MM.1S (cell line): ENCODE measurements at regions not wholly inside any gene's neighbourhood (a gene's known extent, or its start where the extent isn't known, plus 50 kb on each side); places are given as distances from the start of the nearest gene placed in this dataset.

Source experiments
- DNase-seq: peaks from one replicate; pipeline ENCODE4 v3.0.0-alpha.2; 2015
- H2AFZ ChIP-seq: fragments of 300-600 bp; sonication (generic); 2 replicates; pipeline ENCODE4 v1.6.0; 2016; ENCODE audit warnings: antibody characterized with exemption, low read length
- H3F3A ChIP-seq: fragments of 300-600 bp; sonication (generic); 2 replicates; pipeline ENCODE4 v1.6.1; 2016; ENCODE audit warnings: mild to moderate bottlenecking, antibody characterized with exemption, low read length, moderate library complexity, mixed read lengths; ENCODE audit not compliant: insufficient read depth
- H3K27ac ChIP-seq: fragments of 300-600 bp; sonication (generic); 2 replicates; pipeline ENCODE4 v1.5.1; 2016; ENCODE audit warnings: mild to moderate bottlenecking, low read length
- H3K27me3 ChIP-seq: fragments of 300-600 bp; sonication (generic); replicated peaks from 2 replicates; pipeline ENCODE4 v1.6.0; 2016; ENCODE audit warnings: low read length; ENCODE audit not compliant: insufficient read depth
- H3K36me3 ChIP-seq: fragments of 300-600 bp; sonication (generic); replicated peaks from 2 replicates; pipeline ENCODE4 v1.6.1; 2016; ENCODE audit warnings: mild to moderate bottlenecking, low read length, mixed read lengths; ENCODE audit not compliant: insufficient read depth
- H3K4me1 ChIP-seq: fragments of 300-600 bp; sonication (generic); 2 replicates; pipeline ENCODE4 v1.6.1; 2016; ENCODE audit warnings: low read length, mixed read lengths
- H3K4me2 ChIP-seq: fragments of 300-600 bp; sonication (generic); 2 replicates; pipeline ENCODE4 v1.6.0; 2016; ENCODE audit warnings: low read depth, low read length
- H3K4me3 ChIP-seq: fragments of 300-600 bp; sonication (generic); 2 replicates; pipeline ENCODE4 v1.5.1; 2016; ENCODE audit warnings: low read length, mixed read lengths
- H3K79me2 ChIP-seq: fragments of 300-600 bp; sonication (generic); 2 replicates; pipeline ENCODE4 v1.6.1; 2016; ENCODE audit warnings: mixed run types, low read length, mixed read lengths
- H3K9ac ChIP-seq: fragments of 300-600 bp; sonication (generic); 2 replicates; pipeline ENCODE4 v1.6.1; 2016; ENCODE audit warnings: low read length, mixed read lengths
- H3K9me2 ChIP-seq: fragments of 300-600 bp; sonication (generic); replicated peaks from 2 replicates; pipeline ENCODE4 v1.6.1; 2016; ENCODE audit warnings: mild to moderate bottlenecking, low read length, mixed read lengths; ENCODE audit not compliant: insufficient read depth
- H3K9me3 ChIP-seq: fragments of 300-600 bp; sonication (generic); replicated peaks from 2 replicates; pipeline ENCODE4 v1.6.1; 2016; ENCODE audit warnings: mild to moderate bottlenecking, low read length, mixed read lengths; ENCODE audit not compliant: insufficient read depth
- H4K20me1 ChIP-seq: fragments of 300-600 bp; sonication (generic); 2 replicates; pipeline ENCODE4 v1.6.1; 2016; ENCODE audit warnings: mild to moderate bottlenecking, low read length, moderate library complexity, mixed read lengths; ENCODE audit not compliant: insufficient read depth
- EZH2 ChIP-seq: fragments of 300-600 bp; sonication (generic); optimal IDR thresholded peaks from 2 replicates; pipeline ENCODE3; 2017; ENCODE audit warnings: low read depth, mild to moderate bottlenecking, antibody characterized with exemption, low read length, mixed read lengths
- EZH2phosphoT487 ChIP-seq: fragments of 300-600 bp; sonication (generic); IDR thresholded peaks from 2 replicates; pipeline ENCODE4 v1.6.1; 2018; ENCODE audit warnings: antibody characterized with exemption, low read length
- TF ChIP-seq, protein P1 (sequence below): fragments of 300-600 bp; sonication (generic); IDR thresholded peaks from 2 replicates; pipeline ENCODE4 v1.5.1; 2016; ENCODE audit warnings: antibody characterized with exemption, low read length, mixed read lengths

DNA sequence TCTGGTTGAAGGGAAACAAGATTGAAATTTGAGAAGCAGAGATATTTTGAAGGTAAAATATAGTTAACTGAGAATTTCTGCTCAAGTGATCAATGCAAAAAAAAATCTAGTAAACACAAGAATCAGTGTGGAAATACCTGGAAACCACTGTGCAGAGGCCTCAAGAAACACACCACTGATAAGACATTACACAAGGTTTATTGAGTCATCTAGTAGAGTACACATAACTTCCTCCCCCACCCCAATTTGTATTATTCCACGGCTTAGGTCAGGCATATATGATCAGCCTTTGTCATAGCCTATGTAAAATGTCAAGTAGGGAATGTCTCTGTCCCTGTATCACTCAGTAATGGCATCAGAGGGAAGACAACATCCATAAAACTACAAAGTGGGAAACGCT, 447.8 kb upstream of the BCHE start:
- Histone ChIP-seq H4K20me1 (no peaks in the 10 kb centered on the region), H3K4me3 (no peak overlapping the region), H3K36me3 (no peaks in the 10 kb centered on the region), H3K27me3 (no peaks in the 10 kb centered on the region), H3K4me2 (no peak overlapping the region), H3K4me1 (no peaks in the 10 kb centered on the region), H2AFZ (no peak overlapping the region), H3K27ac (no peak overlapping the region), H3K79me2 (no peaks in the 10 kb centered on the region), H3K9me3 (no peaks in the 10 kb centered on the region), H3F3A (no peaks in the 10 kb centered on the region), H3K9me2 (no peaks in the 10 kb centered on the region), H3K9ac (no peak overlapping the region)
- no peak for DNase-seq
- TF ChIP-seq EZH2, result no peak
- TF ChIP-seq EZH2phosphoT487, result no peak
- TF ChIP-seq, protein P1, sequence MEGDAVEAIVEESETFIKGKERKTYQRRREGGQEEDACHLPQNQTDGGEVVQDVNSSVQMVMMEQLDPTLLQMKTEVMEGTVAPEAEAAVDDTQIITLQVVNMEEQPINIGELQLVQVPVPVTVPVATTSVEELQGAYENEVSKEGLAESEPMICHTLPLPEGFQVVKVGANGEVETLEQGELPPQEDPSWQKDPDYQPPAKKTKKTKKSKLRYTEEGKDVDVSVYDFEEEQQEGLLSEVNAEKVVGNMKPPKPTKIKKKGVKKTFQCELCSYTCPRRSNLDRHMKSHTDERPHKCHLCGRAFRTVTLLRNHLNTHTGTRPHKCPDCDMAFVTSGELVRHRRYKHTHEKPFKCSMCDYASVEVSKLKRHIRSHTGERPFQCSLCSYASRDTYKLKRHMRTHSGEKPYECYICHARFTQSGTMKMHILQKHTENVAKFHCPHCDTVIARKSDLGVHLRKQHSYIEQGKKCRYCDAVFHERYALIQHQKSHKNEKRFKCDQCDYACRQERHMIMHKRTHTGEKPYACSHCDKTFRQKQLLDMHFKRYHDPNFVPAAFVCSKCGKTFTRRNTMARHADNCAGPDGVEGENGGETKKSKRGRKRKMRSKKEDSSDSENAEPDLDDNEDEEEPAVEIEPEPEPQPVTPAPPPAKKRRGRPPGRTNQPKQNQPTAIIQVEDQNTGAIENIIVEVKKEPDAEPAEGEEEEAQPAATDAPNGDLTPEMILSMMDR, result no peak

DNA sequence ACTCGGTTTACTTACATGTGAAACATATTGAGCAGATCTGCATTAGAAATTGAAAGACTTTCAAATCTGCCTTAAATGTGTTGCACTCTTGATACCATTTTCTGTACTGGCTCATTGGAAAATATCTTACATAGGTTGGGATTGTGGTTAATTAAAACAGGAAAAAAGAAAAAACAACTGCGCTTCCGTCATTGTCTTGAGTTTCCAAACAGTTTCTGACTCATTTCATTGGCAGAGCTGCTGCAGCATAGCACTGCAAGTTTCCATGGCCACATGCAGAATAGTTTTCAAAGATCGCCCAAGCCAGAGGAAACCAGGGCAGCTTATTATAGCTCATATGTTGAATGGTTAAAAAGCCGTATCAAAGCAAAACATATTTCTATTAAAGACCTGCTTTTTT, 446.6 kb upstream of the BCHE start:
- Histone ChIP-seq H4K20me1 (no peaks in the 10 kb centered on the region), H3K9ac (no peak overlapping the region), H3F3A (no peaks in the 10 kb centered on the region), H3K27me3 (no peaks in the 10 kb centered on the region), H3K9me3 (no peaks in the 10 kb centered on the region), H2AFZ (peak overlapping the region; percentile 43), H3K36me3 (no peaks in the 10 kb centered on the region), H3K4me3 (peak overlapping the region; percentile 28; the same call in 1 of the 2 replicates), H3K4me2 (peak overlapping the region; percentile 24), H3K4me1 (no peaks in the 10 kb centered on the region), H3K9me2 (no peaks in the 10 kb centered on the region), H3K27ac (no peak overlapping the region; the same call in 1 of the 2 replicates), H3K79me2 (no peaks in the 10 kb centered on the region)
- TF ChIP-seq EZH2phosphoT487 (no peak), EZH2 (no peak)
- TF ChIP-seq, protein P1, result no peak
- DNase-seq, result peak; percentile 26

DNA sequence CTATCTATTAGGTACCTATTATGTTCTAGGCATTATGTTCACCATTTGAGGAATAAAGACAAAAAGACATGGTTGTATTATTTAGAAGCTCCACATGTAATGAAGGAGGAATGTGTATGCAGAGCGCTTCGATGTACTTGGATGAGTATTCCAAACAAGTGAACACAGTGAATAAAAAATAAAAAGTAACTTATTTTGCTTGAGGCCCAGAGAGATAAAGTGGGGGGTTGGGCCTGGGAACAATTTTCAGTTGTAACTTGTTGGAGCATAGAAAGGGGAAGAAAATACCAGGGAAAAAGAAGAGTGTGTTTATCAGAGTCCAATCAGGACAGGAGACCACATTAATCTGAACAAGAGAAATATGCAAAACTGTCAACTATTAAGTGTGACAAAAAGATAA, 445.7 kb upstream of the BCHE start:
- Histone ChIP-seq H4K20me1 (no peaks in the 10 kb centered on the region), H3K9me3 (no peaks in the 10 kb centered on the region), H3K9me2 (no peaks in the 10 kb centered on the region), H3K4me2 (no peak overlapping the region; the same call in 1 of the 2 replicates), H3K27ac (no peak overlapping the region), H3F3A (no peaks in the 10 kb centered on the region), H3K27me3 (no peaks in the 10 kb centered on the region), H3K36me3 (no peaks in the 10 kb centered on the region), H3K9ac (no peak overlapping the region), H3K79me2 (no peaks in the 10 kb centered on the region), H3K4me1 (no peaks in the 10 kb centered on the region), H3K4me3 (no peak overlapping the region), H2AFZ (no peak overlapping the region)
- TF ChIP-seq EZH2phosphoT487, result no peak
- DNase-seq, result no peak

DNA sequence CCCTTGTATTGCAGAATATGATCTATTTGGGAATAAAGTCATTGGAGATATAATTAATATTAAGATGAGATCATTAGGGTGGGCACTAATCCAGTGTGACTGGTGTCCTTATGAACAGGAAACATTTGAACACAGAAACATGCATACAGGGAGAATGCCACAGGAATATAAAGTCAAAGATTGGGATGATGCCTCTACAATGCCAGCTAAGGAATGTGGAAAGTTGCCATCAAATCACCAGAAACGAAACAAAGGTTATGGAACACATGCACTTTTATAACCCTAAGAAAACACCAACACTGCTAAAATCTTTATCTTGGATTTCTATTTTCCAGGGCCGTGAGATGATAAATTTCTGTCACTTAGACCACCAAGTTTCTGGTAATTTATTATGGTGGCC, 442.4 kb upstream of the BCHE start:
- DNase-seq, result no peak
- Histone ChIP-seq H4K20me1 (no peaks in the 10 kb centered on the region), H3K9ac (no peak overlapping the region), H3K27ac (no peak overlapping the region), H3K79me2 (no peaks in the 10 kb centered on the region), H3K4me1 (no peaks in the 10 kb centered on the region), H3K27me3 (no peaks in the 10 kb centered on the region), H3K4me3 (no peak overlapping the region), H2AFZ (no peak overlapping the region), H3F3A (no peaks in the 10 kb centered on the region), H3K9me3 (no peaks in the 10 kb centered on the region), H3K36me3 (no peaks in the 10 kb centered on the region), H3K4me2 (no peak overlapping the region), H3K9me2 (no peaks in the 10 kb centered on the region)
- no peak for TF ChIP-seq EZH2
- TF ChIP-seq, protein P1, result no peak
- no peak for TF ChIP-seq EZH2phosphoT487
